Ammon's horn (tissue), 1 donor: ENCODE measurements at regions not wholly inside any gene's neighbourhood (a gene's known extent, or its start where the extent isn't known, plus 50 kb on each side); places are given as distances from the start of the nearest gene placed in this dataset.

Source experiments
- DNase-seq: peaks from one replicate; pipeline ENCODE4 v3.0.0-alpha.2; 2016; ENCODE audit warnings: low spot score

GRCh38 chr12:125371033-125371432 is 305.8 kb downstream of the AACS start:
- DNase-seq = no peak

- DNase-seq = no peak
These were observed 306.9 kb downstream of the AACS start for GRCh38 chr12:125372085-125372484.

- no peak for DNase-seq
These were observed 308.1 kb downstream of the AACS start for GRCh38 chr12:125373375-125373774.

GRCh38 chr12:125376422-125376821 is 311.2 kb downstream of the AACS start:
- no peak for DNase-seq

- no peak for DNase-seq
These were observed 311.9 kb downstream of the AACS start for GRCh38 chr12:125377093-125377492.

- DNase-seq = no peak
These were observed 316.1 kb downstream of the AACS start for GRCh38 chr12:125381373-125381772.

- DNase-seq = peak; percentile 40
These were observed 317.7 kb downstream of the AACS start for GRCh38 chr12:125382926-125383325.

GRCh38 chr12:125386652-125387051 is 321.4 kb downstream of the AACS start:
- no peak for DNase-seq

- no peak for DNase-seq
These were observed 322.0 kb downstream of the AACS start for GRCh38 chr12:125387206-125387605.

GRCh38 chr12:125389061-125389697 is 323.9 kb downstream of the AACS start:
- no peak for DNase-seq

GRCh38 chr12:125393569-125393968 is 328.3 kb downstream of the AACS start:
- DNase-seq = no peak

GRCh38 chr12:125395583-125396215 is 330.5 kb downstream of the AACS start:
- no peak for DNase-seq

GRCh38 chr12:125399489-125399888 is 334.3 kb downstream of the AACS start:
- DNase-seq = no peak

GRCh38 chr12:125402874-125403789 is 337.9 kb downstream of the AACS start:
- no peak for DNase-seq

- DNase-seq = no peak
These were observed 338.6 kb downstream of the AACS start for GRCh38 chr12:125403843-125404242.

GRCh38 chr12:125406131-125406530 is 340.9 kb downstream of the AACS start:
- no peak for DNase-seq

GRCh38 chr12:125408718-125409117 is 343.5 kb downstream of the AACS start:
- no peak for DNase-seq

GRCh38 chr12:125412506-125412905 is 347.3 kb downstream of the AACS start:
- DNase-seq = peak; percentile 59

- no peak for DNase-seq
These were observed 352.2 kb downstream of the AACS start for GRCh38 chr12:125417446-125417845.

- DNase-seq = no peak
These were observed 353.8 kb downstream of the AACS start for GRCh38 chr12:125418902-125419564.

- DNase-seq = no peak
These were observed 359.7 kb downstream of the AACS start for GRCh38 chr12:125424909-125425308.

GRCh38 chr12:125431516-125431915 is 366.3 kb downstream of the AACS start:
- no peak for DNase-seq
